Left ventricle myocardium inferior (tissue), 1 donor: ENCODE measurements at regions not wholly inside any gene's neighbourhood (a gene's known extent, or its start where the extent isn't known, plus 50 kb on each side); places are given as distances from the start of the nearest gene placed in this dataset.

Experiments
- DNase-seq: peaks from one replicate; pipeline ENCODE4 v3.0.0-alpha.2; 2020
- H3K27ac ChIP-seq: fragments of 200-600 bp; replicated peaks from 2 replicates; pipeline ENCODE4 v1.8.0; 2021
- H3K27me3 ChIP-seq: fragments of 200-600 bp; 2 replicates; pipeline ENCODE4 v1.8.0; 2021; ENCODE audit warnings: low read depth
- H3K36me3 ChIP-seq: fragments of 200-600 bp; 2 replicates; pipeline ENCODE4 v1.8.0; 2021
- H3K4me1 ChIP-seq: fragments of 200-600 bp; 2 replicates; pipeline ENCODE4 v1.8.0; 2021
- H3K4me3 ChIP-seq: fragments of 200-600 bp; 2 replicates; pipeline ENCODE4 v1.8.0; 2021; ENCODE audit warnings: mild to moderate bottlenecking, moderate library complexity
- H3K9me3 ChIP-seq: fragments of 200-600 bp; replicated peaks from 2 replicates; pipeline ENCODE4 v1.8.0; 2021
- CTCF ChIP-seq: fragments of 200-600 bp; IDR thresholded peaks from 2 replicates; pipeline ENCODE4 v1.8.0; 2021; ENCODE audit warnings: antibody characterized with exemption, mild to moderate bottlenecking, borderline replicate concordance
- intact Hi-C: fragments of 100-400 bp; cut with micrococcal nuclease; formaldehyde crosslinking; loops from one replicate; pipeline ENCODE4 v1.11.0; 2022
- donor health status: DM: no; HTN: yes; CAD: no; lungs with severe emphysema.

- Histone ChIP-seq H3K36me3 (no peaks in the 10 kb centered on the region), H3K4me1 (no peaks in the 10 kb centered on the region), H3K9me3 (no peaks in the 10 kb centered on the region), H3K27ac (no peak overlapping the region), H3K27me3 (peaks cover 85% of the 10 kb centered on the region), H3K4me3 (no peak overlapping the region)
- DNase-seq: no peak
- intact Hi-C loops: no loop called here
- TF ChIP-seq CTCF: no peak
These were observed 76.2 kb upstream of the FRMD1 start for GRCh38 chr6:168155193-168155592.

- intact Hi-C loops: no loop called here
- H3K9me3 ChIP-seq: no peaks in the 10 kb centered on the region
- no peak for TF ChIP-seq CTCF
- no peaks in the 10 kb centered on the region for H3K4me1 ChIP-seq
- peaks cover 93% of the 10 kb centered on the region for H3K27me3 ChIP-seq
- no peak for DNase-seq
- no peak overlapping the region for H3K27ac ChIP-seq
- no peak overlapping the region for H3K4me3 ChIP-seq
- H3K36me3 ChIP-seq: no peaks in the 10 kb centered on the region
These were observed 75.4 kb upstream of the FRMD1 start for GRCh38 chr6:168154263-168154917.

GRCh38 chr6:168153553-168153952 is 74.5 kb upstream of the FRMD1 start:
- peaks cover 94% of the 10 kb centered on the region for H3K27me3 ChIP-seq
- DNase-seq: no peak

GRCh38 chr6:168152980-168153379 is 74.0 kb upstream of the FRMD1 start:
- H3K4me1 ChIP-seq: no peaks in the 10 kb centered on the region
- DNase-seq: no peak
- intact Hi-C loops: no loop called here
- no peak overlapping the region for H3K27ac ChIP-seq
- H3K36me3 ChIP-seq: no peaks in the 10 kb centered on the region
- no peak for TF ChIP-seq CTCF
- H3K27me3 ChIP-seq: peaks cover 94% of the 10 kb centered on the region
- no peaks in the 10 kb centered on the region for H3K9me3 ChIP-seq
- no peak overlapping the region for H3K4me3 ChIP-seq

More at GRCh38 chr6:168153553-168153952, 74.5 kb upstream of the FRMD1 start:
- no peaks in the 10 kb centered on the region for H3K9me3 ChIP-seq
- no peak overlapping the region for H3K27ac ChIP-seq
- intact Hi-C loops: no loop called here
- no peaks in the 10 kb centered on the region for H3K4me1 ChIP-seq
- H3K4me3 ChIP-seq: no peak overlapping the region
- no peaks in the 10 kb centered on the region for H3K36me3 ChIP-seq
- TF ChIP-seq CTCF: no peak

- Histone ChIP-seq H3K9me3 (no peaks in the 10 kb centered on the region), H3K27me3 (peaks cover 94% of the 10 kb centered on the region), H3K4me1 (no peaks in the 10 kb centered on the region), H3K27ac (no peak overlapping the region), H3K36me3 (no peaks in the 10 kb centered on the region), H3K4me3 (no peak overlapping the region)
- DNase-seq: no peak
- no peak for TF ChIP-seq CTCF
- intact Hi-C loops: no loop called here
These were observed 73.4 kb upstream of the FRMD1 start for GRCh38 chr6:168152306-168152963.
